B cell (primary cell): ENCODE measurements at regions not wholly inside any gene's neighbourhood (a gene's known extent, or its start where the extent isn't known, plus 50 kb on each side); places are given as distances from the start of the nearest gene placed in this dataset.

Experiments
- ATAC-seq: fragments of 200-7000 bp; cut with Tn5 transposase; one replicate; pipeline ENCODE4 v1.10.0; 2021; ENCODE audit warnings: low read depth, mild to moderate bottlenecking, moderate number of reproducible peaks, moderate library complexity
- CTCF ChIA-PET: fragments of 350-600 bp; sonication (Branson Sonifier 250); formaldehyde crosslinking; loops from one replicate; lab custom pipeline; 2021; ENCODE audit warnings: antibody characterized with exemption, inconsistent platforms; lab: Charles Lee
- POLR2A ChIA-PET: fragments of 350-600 bp; sonication (Branson Sonifier 250); formaldehyde crosslinking; loops from one replicate; lab custom pipeline; 2021; ENCODE audit warnings: antibody characterized with exemption; lab: Charles Lee
- DNase-seq: peaks from one replicate; pipeline ENCODE4 v3.0.0; 2013
- H2AFZ ChIP-seq: 2 replicates; pipeline ENCODE4 v1.6.1; 2012; ENCODE audit warnings: mild to moderate bottlenecking, low read depth, low read length; ENCODE audit not compliant: insufficient read depth, poor library complexity, severe bottlenecking
- H3K27ac ChIP-seq, 2 donors: 1 replicate in 1 of 2; 2 replicates in 1 of 2; pipeline ENCODE4 v1.5.1; 2012 to 2013; ENCODE audit warnings: low read length in 2 of 2, mild to moderate bottlenecking in 2 of 2, moderate library complexity in 1 of 2
- H3K27me3 ChIP-seq, 4 experiments: fragments of 200-600 bp in 1 of 4; sonication (generic) in 1 of 4; replicated peaks in 1 of 4; 1 replicate in 2 of 4; 2 replicates in 2 of 4; pipeline versions ENCODE4 v1.6.1 to v1.7.0; 2013 to 2016; ENCODE audit warnings: low read length in 3 of 4, mild to moderate bottlenecking in 2 of 4, mixed read lengths in 1 of 4, moderate library complexity in 1 of 4; ENCODE audit not compliant: insufficient read depth in 4 of 4, control insufficient read depth in 3 of 4; ENCODE audit errors: control extremely low read depth in 1 of 4
- H3K36me3 ChIP-seq, 2 experiments: replicated peaks in 1 of 2; 1 replicate in 1 of 2; 2 replicates in 1 of 2; pipeline versions ENCODE4 v1.6.1 to v1.7.1; 2013; ENCODE audit warnings: low read length in 1 of 2; ENCODE audit not compliant: insufficient read depth in 2 of 2, control insufficient read depth in 1 of 2; ENCODE audit errors: control extremely low read depth in 1 of 2, extremely low read depth in 1 of 2
- H3K4me1 ChIP-seq, 2 donors: fragments of 200-600 bp in 1 of 2; sonication (generic) in 1 of 2; 1 replicate in 1 of 2; 2 replicates in 1 of 2; pipeline versions ENCODE4 v1.5.1 to v1.6.1; 2013 to 2017; ENCODE audit warnings: low read length in 2 of 2; ENCODE audit not compliant: control insufficient read depth in 2 of 2, insufficient read depth in 2 of 2
- H3K4me2 ChIP-seq: replicated peaks from 2 replicates; pipeline ENCODE3; 2012; ENCODE audit warnings: mild to moderate bottlenecking, low read depth, low read length; ENCODE audit not compliant: poor library complexity, severe bottlenecking
- H3K4me3 ChIP-seq, 5 experiments: fragments of 200-600 bp in 1 of 5; sonication (generic) in 1 of 5; 1 replicate in 3 of 5; 2 replicates in 2 of 5; pipeline versions ENCODE4 v1.5.1 to v1.7.0; 2011 to 2016; ENCODE audit warnings: low read length in 4 of 5, mild to moderate bottlenecking in 4 of 5, low read depth in 2 of 5, control low read depth in 1 of 5, moderate library complexity in 1 of 5; ENCODE audit not compliant: insufficient read depth in 1 of 5; ENCODE audit errors: control extremely low read depth in 1 of 5, extremely low read depth in 1 of 5
- H3K79me2 ChIP-seq: fragments of 200-600 bp; sonication (generic); one replicate; pipeline ENCODE4 v1.6.0; 2016; ENCODE audit warnings: low read length; ENCODE audit not compliant: control insufficient read depth, insufficient read depth
- H3K9ac ChIP-seq: fragments of 200-600 bp; sonication (generic); 2 replicates; pipeline ENCODE4 v1.6.1; 2017; ENCODE audit warnings: mild to moderate bottlenecking, low read length, moderate library complexity
- H3K9me3 ChIP-seq, 3 donors: one replicate each; pipeline versions ENCODE4 v1.6.1 to v1.7.1; 2013; ENCODE audit warnings: low read length in 2 of 3; ENCODE audit not compliant: control insufficient read depth in 2 of 3, insufficient read depth in 1 of 3; ENCODE audit errors: control extremely low read depth in 1 of 3
- H4K20me1 ChIP-seq: 2 replicates; pipeline ENCODE4 v1.6.0; 2012; ENCODE audit warnings: mild to moderate bottlenecking, low read length; ENCODE audit not compliant: insufficient read depth, control insufficient read depth, poor library complexity, severe bottlenecking
- H3K27ac Mint-ChIP-seq: one replicate; pipeline ENCODE4 v1.8.0; 2021; ENCODE audit warnings: mixed read lengths
- H3K27me3 Mint-ChIP-seq: one replicate; pipeline ENCODE4 v1.8.0; 2021; ENCODE audit warnings: mixed read lengths
- H3K4me1 Mint-ChIP-seq: one replicate; pipeline ENCODE4 v1.8.0; 2021; ENCODE audit warnings: mixed read lengths
- H3K4me3 Mint-ChIP-seq: one replicate; pipeline ENCODE4 v1.8.0; 2021; ENCODE audit warnings: mixed read lengths
- H3K9me3 Mint-ChIP-seq: one replicate; pipeline ENCODE4 v1.8.0; 2022; ENCODE audit warnings: mixed read lengths; ENCODE audit not compliant: insufficient read depth
- EZH2 ChIP-seq: IDR thresholded peaks from 2 replicates; pipeline ENCODE4 v1.6.1; 2012; ENCODE audit warnings: borderline replicate concordance, low read depth, mild to moderate bottlenecking, moderate library complexity, low read length; ENCODE audit not compliant: insufficient read depth, poor library complexity, severe bottlenecking
- WGBS: methylation state at CpG from one replicate; pipeline ENCODE4 v1.1.5; 2013; ENCODE audit warnings: missing lambda C conversion rate; ENCODE audit not compliant: insufficient coverage; 5-methylcytosine and 5-hydroxymethylcytosine counted together
- intact Hi-C: fragments of 100-400 bp; cut with micrococcal nuclease; formaldehyde crosslinking; loops from one replicate; pipeline ENCODE4 v1.10.0; 2022
- TF ChIP-seq, protein P1 (sequence below): fragments of 200-600 bp; IDR thresholded peaks from one replicate; pipeline ENCODE4 v1.8.0; 2022; ENCODE audit warnings: antibody characterized with exemption, mild to moderate bottlenecking

- no peaks in the 10 kb centered on the region for H3K79me2 ChIP-seq
- 64% methylated on average over 1 of the region's 3 CpGs for WGBS
- H3K36me3 ChIP-seq = no peaks in the 10 kb centered on the region
- H3K9me3 ChIP-seq = no peaks in the 10 kb centered on the region
- peaks cover 4 to 8% of the 10 kb centered on the region in 2 donors for H3K4me1 ChIP-seq
- H4K20me1 ChIP-seq = no peaks in the 10 kb centered on the region
- Mint-ChIP-seq H3K27me3 (no peaks in the 10 kb centered on the region), H3K4me1 (peaks cover 18% of the 10 kb centered on the region), H3K4me3 (no peak overlapping the region), H3K9me3 (no peaks in the 10 kb centered on the region), H3K27ac (no peak overlapping the region)
- no peak overlapping the region for H3K4me3 ChIP-seq
- ATAC-seq (no peak), DNase-seq (no peak)
- H3K9ac ChIP-seq = no peak overlapping the region
- ChIA-PET POLR2A (no interaction called here), CTCF (no interaction called here)
- no peak overlapping the region for H3K27ac ChIP-seq
- intact Hi-C loops = no loop called here
- TF ChIP-seq, protein P1, sequence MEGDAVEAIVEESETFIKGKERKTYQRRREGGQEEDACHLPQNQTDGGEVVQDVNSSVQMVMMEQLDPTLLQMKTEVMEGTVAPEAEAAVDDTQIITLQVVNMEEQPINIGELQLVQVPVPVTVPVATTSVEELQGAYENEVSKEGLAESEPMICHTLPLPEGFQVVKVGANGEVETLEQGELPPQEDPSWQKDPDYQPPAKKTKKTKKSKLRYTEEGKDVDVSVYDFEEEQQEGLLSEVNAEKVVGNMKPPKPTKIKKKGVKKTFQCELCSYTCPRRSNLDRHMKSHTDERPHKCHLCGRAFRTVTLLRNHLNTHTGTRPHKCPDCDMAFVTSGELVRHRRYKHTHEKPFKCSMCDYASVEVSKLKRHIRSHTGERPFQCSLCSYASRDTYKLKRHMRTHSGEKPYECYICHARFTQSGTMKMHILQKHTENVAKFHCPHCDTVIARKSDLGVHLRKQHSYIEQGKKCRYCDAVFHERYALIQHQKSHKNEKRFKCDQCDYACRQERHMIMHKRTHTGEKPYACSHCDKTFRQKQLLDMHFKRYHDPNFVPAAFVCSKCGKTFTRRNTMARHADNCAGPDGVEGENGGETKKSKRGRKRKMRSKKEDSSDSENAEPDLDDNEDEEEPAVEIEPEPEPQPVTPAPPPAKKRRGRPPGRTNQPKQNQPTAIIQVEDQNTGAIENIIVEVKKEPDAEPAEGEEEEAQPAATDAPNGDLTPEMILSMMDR = no peak
- no peak for TF ChIP-seq EZH2
- H2AFZ ChIP-seq = no peak overlapping the region
- no peak overlapping the region for H3K4me2 ChIP-seq
- H3K27me3 ChIP-seq = no peaks in the 10 kb centered on the region
These were observed 123.3 kb downstream of the SLC38A6 start for GRCh38 chr14:61104358-61104757.

GRCh38 chr14:61103541-61104339 is 122.7 kb downstream of the SLC38A6 start:
- Histone ChIP-seq H3K36me3 (no peaks in the 10 kb centered on the region), H3K4me2 (no peak overlapping the region), H3K27ac (peak overlapping the region in 1 of 2 donors; percentile 18), H3K9ac (no peak overlapping the region), H3K4me1 (peaks cover 4 to 8% of the 10 kb centered on the region in 2 donors), H2AFZ (no peak overlapping the region), H3K79me2 (no peaks in the 10 kb centered on the region), H4K20me1 (no peaks in the 10 kb centered on the region), H3K27me3 (no peaks in the 10 kb centered on the region), H3K9me3 (no peaks in the 10 kb centered on the region), H3K4me3 (no peak overlapping the region)
- no peaks in the 10 kb centered on the region for H3K27me3 Mint-ChIP-seq
- CTCF ChIA-PET = no interaction called here
- H3K4me3 Mint-ChIP-seq = no peak overlapping the region
- intact Hi-C loops = no loop called here
- POLR2A ChIA-PET = no interaction called here
- peaks cover 18% of the 10 kb centered on the region for H3K4me1 Mint-ChIP-seq
- no peak overlapping the region for H3K27ac Mint-ChIP-seq
- ATAC-seq = no peak
- TF ChIP-seq, protein P1 = no peak
- no peak for TF ChIP-seq EZH2
- no peaks in the 10 kb centered on the region for H3K9me3 Mint-ChIP-seq
- DNase-seq = no peak
- WGBS = 77% methylated on average over 6 of the region's 11 CpGs
